H1 (cell line): ENCODE measurements at regions not wholly inside any gene's neighbourhood (a gene's known extent, or its start where the extent isn't known, plus 50 kb on each side); places are given as distances from the start of the nearest gene placed in this dataset.

Experiments used
- ATF2 ChIP-seq: IDR thresholded peaks from 2 replicates; pipeline ENCODE4 v1.6.1; 2012; ENCODE audit warnings: low read length, inconsistent platforms
- CHD7 ChIP-seq: fragments of 300-600 bp; sonication (generic); IDR thresholded peaks from 2 replicates; pipeline ENCODE4 v1.7.1; 2012; ENCODE audit warnings: low read length, moderate library complexity, mild to moderate bottlenecking, inconsistent platforms; ENCODE audit not compliant: insufficient replicate concordance
- CREB1 ChIP-seq: IDR thresholded peaks from 2 replicates; pipeline ENCODE4 v1.6.1; 2012; ENCODE audit warnings: inconsistent platforms
- KDM1A ChIP-seq: fragments of 200-600, 300-600 bp; sonication (generic); IDR thresholded peaks from 2 replicates; pipeline ENCODE4 v1.7.1; 2016; ENCODE audit warnings: mild to moderate bottlenecking, low read length, borderline replicate concordance
- RAD21 ChIP-seq, 2 experiments: IDR thresholded peaks in 1 of 2; conservative IDR thresholded peaks in 1 of 2; 2 replicates each; pipeline ENCODE4 v1.6.1; 2011; ENCODE audit warnings: low read depth in 2 of 2, low read length in 2 of 2, improper control_type of control experiment in 1 of 2, inconsistent platforms in 1 of 2, mild to moderate bottlenecking in 1 of 2, moderate library complexity in 1 of 2
- SP1 ChIP-seq: IDR thresholded peaks from 2 replicates; pipeline ENCODE4 v1.6.1; 2011; ENCODE audit warnings: low read depth, low read length
- SP2 ChIP-seq: IDR thresholded peaks from 2 replicates; pipeline ENCODE4 v1.6.1; 2012; ENCODE audit warnings: mild to moderate bottlenecking, low read length, inconsistent platforms
- TBP ChIP-seq: IDR thresholded peaks from 2 replicates; pipeline ENCODE4 v1.6.1; 2011; ENCODE audit warnings: low read depth, low read length, improper control_type of control experiment

- TF ChIP-seq ATF2 = no peak
- no peak for TF ChIP-seq KDM1A
- TF ChIP-seq CHD7 = no peak
- no peak for TF ChIP-seq SP1
- no peak for TF ChIP-seq RAD21 (IDR thresholded peaks at IDR 0.05 in 1 of 2, conservative IDR thresholded peaks at IDR 0.05 in 1 of 2; ENCODE audit: low read depth in 2 of 2, low read length in 2 of 2)
- TF ChIP-seq CREB1 = no peak
- TF ChIP-seq SP2 = no peak
- TF ChIP-seq TBP = no peak
These were observed 97.4 kb upstream of the GALNT5 start (continued) for GRCh38 chr2:157160111-157160510.
